ENCODE measurements at regions not wholly inside any gene's neighbourhood (a gene's known extent, or its start where the extent isn't known, plus 50 kb on each side); places are given as distances from the start of the nearest gene placed in this dataset.
"Not testable (repeated sequence)": the region's sequence is repeated elsewhere in the genome, so short reads cannot be mapped to it uniquely, and the experiment has no call there.

GRCh38 chr4:67412153-67412712 lies 133.1 kb downstream of the CENPC start:
- not testable (repeated sequence) for H3K9ac ChIP-seq (ENCODE audit: low read depth, low read length); H3K4me1 ChIP-seq (ENCODE audit: control insufficient read depth, insufficient read depth, low read length); H3K9me3 ChIP-seq (ENCODE audit: control insufficient read depth, insufficient read depth, low read length); H3K36me3 ChIP-seq (ENCODE audit: control insufficient read depth, insufficient read depth, low read length); H3K4me3 ChIP-seq (ENCODE audit: low read depth, low read length); H3K27me3 ChIP-seq (ENCODE audit: control insufficient read depth, insufficient read depth, low read length)

- Histone ChIP-seq H3K27me3 (ENCODE audit: control insufficient read depth, insufficient read depth, low read length) (peaks cover 25% of the 10 kb centered on the region), H3K4me1 (ENCODE audit: control insufficient read depth, insufficient read depth, low read length) (no peaks in the 10 kb centered on the region), H3K9me3 (ENCODE audit: control insufficient read depth, insufficient read depth, low read length) (no peaks in the 10 kb centered on the region), H3K9ac (ENCODE audit: low read depth, low read length) (no peak overlapping the region), H3K4me3 (ENCODE audit: low read depth, low read length) (no peak overlapping the region), H3K36me3 (ENCODE audit: control insufficient read depth, insufficient read depth, low read length) (no peaks in the 10 kb centered on the region)
Observed at GRCh38 chr4:67403342-67403741, 142.0 kb downstream of the CENPC start.

GRCh38 chr4:67401902-67402301 lies 143.4 kb downstream of the CENPC start:
- peaks cover 25% of the 10 kb centered on the region for H3K27me3 ChIP-seq (ENCODE audit: control insufficient read depth, insufficient read depth, low read length)
- H3K4me3 ChIP-seq (ENCODE audit: low read depth, low read length), result no peak overlapping the region
- no peaks in the 10 kb centered on the region for H3K36me3 ChIP-seq (ENCODE audit: control insufficient read depth, insufficient read depth, low read length)
- H3K9me3 ChIP-seq (ENCODE audit: control insufficient read depth, insufficient read depth, low read length), result no peaks in the 10 kb centered on the region
- H3K9ac ChIP-seq (ENCODE audit: low read depth, low read length), result no peak overlapping the region
- H3K4me1 ChIP-seq (ENCODE audit: control insufficient read depth, insufficient read depth, low read length), result no peaks in the 10 kb centered on the region

- no peaks in the 10 kb centered on the region for H3K9me3 ChIP-seq (ENCODE audit: control insufficient read depth, insufficient read depth, low read length)
- no peak overlapping the region for H3K4me3 ChIP-seq (ENCODE audit: low read depth, low read length)
- peaks cover 14% of the 10 kb centered on the region for H3K27me3 ChIP-seq (ENCODE audit: control insufficient read depth, insufficient read depth, low read length)
- no peak overlapping the region for H3K9ac ChIP-seq (ENCODE audit: low read depth, low read length)
- no peaks in the 10 kb centered on the region for H3K4me1 ChIP-seq (ENCODE audit: control insufficient read depth, insufficient read depth, low read length)
- H3K36me3 ChIP-seq (ENCODE audit: control insufficient read depth, insufficient read depth, low read length), result no peaks in the 10 kb centered on the region
Observed at GRCh38 chr4:67397931-67398330, 147.4 kb downstream of the CENPC start.

GRCh38 chr4:67397031-67397430 lies 148.3 kb downstream of the CENPC start:
- H3K4me3 ChIP-seq (ENCODE audit: low read depth, low read length), result no peak overlapping the region
- peaks cover 11% of the 10 kb centered on the region for H3K27me3 ChIP-seq (ENCODE audit: control insufficient read depth, insufficient read depth, low read length)
- no peak overlapping the region for H3K9ac ChIP-seq (ENCODE audit: low read depth, low read length)
- H3K4me1 ChIP-seq (ENCODE audit: control insufficient read depth, insufficient read depth, low read length), result no peaks in the 10 kb centered on the region
- no peaks in the 10 kb centered on the region for H3K9me3 ChIP-seq (ENCODE audit: control insufficient read depth, insufficient read depth, low read length)
- H3K36me3 ChIP-seq (ENCODE audit: control insufficient read depth, insufficient read depth, low read length), result no peaks in the 10 kb centered on the region

- Histone ChIP-seq H3K4me1 (ENCODE audit: control insufficient read depth, insufficient read depth, low read length) (no peaks in the 10 kb centered on the region), H3K9ac (ENCODE audit: low read depth, low read length) (no peak overlapping the region)
Observed at GRCh38 chr4:67396008-67396407, 149.3 kb downstream of the CENPC start.

GRCh38 chr4:67394879-67395278 lies 150.4 kb downstream of the CENPC start:
- H3K36me3 ChIP-seq (ENCODE audit: control insufficient read depth, insufficient read depth, low read length), result no peaks in the 10 kb centered on the region
- no peak overlapping the region for H3K9ac ChIP-seq (ENCODE audit: low read depth, low read length)
- H3K27me3 ChIP-seq (ENCODE audit: control insufficient read depth, insufficient read depth, low read length), result no peaks in the 10 kb centered on the region
- no peak overlapping the region for H3K4me3 ChIP-seq (ENCODE audit: low read depth, low read length)
- H3K9me3 ChIP-seq (ENCODE audit: control insufficient read depth, insufficient read depth, low read length), result no peaks in the 10 kb centered on the region
- H3K4me1 ChIP-seq (ENCODE audit: control insufficient read depth, insufficient read depth, low read length), result no peaks in the 10 kb centered on the region

More at GRCh38 chr4:67396008-67396407, 149.3 kb downstream of the CENPC start:
- Histone ChIP-seq H3K27me3 (ENCODE audit: control insufficient read depth, insufficient read depth, low read length) (peaks cover under 1% of the 10 kb centered on the region), H3K4me3 (ENCODE audit: low read depth, low read length) (no peak overlapping the region), H3K36me3 (ENCODE audit: control insufficient read depth, insufficient read depth, low read length) (no peaks in the 10 kb centered on the region), H3K9me3 (ENCODE audit: control insufficient read depth, insufficient read depth, low read length) (no peaks in the 10 kb centered on the region)

- Histone ChIP-seq H3K4me3 (ENCODE audit: low read depth, low read length) (no peak overlapping the region), H3K4me1 (ENCODE audit: control insufficient read depth, insufficient read depth, low read length) (peaks cover 4% of the 10 kb centered on the region), H3K27me3 (ENCODE audit: control insufficient read depth, insufficient read depth, low read length) (no peaks in the 10 kb centered on the region), H3K9ac (ENCODE audit: low read depth, low read length) (no peak overlapping the region), H3K9me3 (ENCODE audit: control insufficient read depth, insufficient read depth, low read length) (no peaks in the 10 kb centered on the region), H3K36me3 (ENCODE audit: control insufficient read depth, insufficient read depth, low read length) (no peaks in the 10 kb centered on the region)
Observed at GRCh38 chr4:67393699-67394281, 151.5 kb downstream of the CENPC start.

- no peaks in the 10 kb centered on the region for H3K36me3 ChIP-seq (ENCODE audit: control insufficient read depth, insufficient read depth, low read length)
- H3K4me3 ChIP-seq (ENCODE audit: low read depth, low read length), result no peak overlapping the region
- no peak overlapping the region for H3K9ac ChIP-seq (ENCODE audit: low read depth, low read length)
- no peaks in the 10 kb centered on the region for H3K27me3 ChIP-seq (ENCODE audit: control insufficient read depth, insufficient read depth, low read length)
- H3K9me3 ChIP-seq (ENCODE audit: control insufficient read depth, insufficient read depth, low read length), result no peaks in the 10 kb centered on the region
- peaks cover 4% of the 10 kb centered on the region for H3K4me1 ChIP-seq (ENCODE audit: control insufficient read depth, insufficient read depth, low read length)
Observed at GRCh38 chr4:67393007-67393406, 152.3 kb downstream of the CENPC start.

GRCh38 chr4:67381406-67381804 lies 163.9 kb downstream of the CENPC start:
- H3K4me3 ChIP-seq (ENCODE audit: low read depth, low read length); H3K36me3 ChIP-seq (ENCODE audit: control insufficient read depth, insufficient read depth, low read length); H3K4me1 ChIP-seq (ENCODE audit: control insufficient read depth, insufficient read depth, low read length); H3K9ac ChIP-seq (ENCODE audit: low read depth, low read length); H3K27me3 ChIP-seq (ENCODE audit: control insufficient read depth, insufficient read depth, low read length); H3K9me3 ChIP-seq (ENCODE audit: control insufficient read depth, insufficient read depth, low read length): not testable (repeated sequence)

- not testable (repeated sequence) for H3K36me3 ChIP-seq (ENCODE audit: control insufficient read depth, insufficient read depth, low read length); H3K9me3 ChIP-seq (ENCODE audit: control insufficient read depth, insufficient read depth, low read length); H3K27me3 ChIP-seq (ENCODE audit: control insufficient read depth, insufficient read depth, low read length); H3K9ac ChIP-seq (ENCODE audit: low read depth, low read length); H3K4me1 ChIP-seq (ENCODE audit: control insufficient read depth, insufficient read depth, low read length); H3K4me3 ChIP-seq (ENCODE audit: low read depth, low read length)
Observed at GRCh38 chr4:67380702-67381405, 164.4 kb downstream of the CENPC start.

GRCh38 chr4:67380154-67380553 lies 165.1 kb downstream of the CENPC start:
- no peaks in the 10 kb centered on the region for H3K4me1 ChIP-seq (ENCODE audit: control insufficient read depth, insufficient read depth, low read length)
- no peaks in the 10 kb centered on the region for H3K36me3 ChIP-seq (ENCODE audit: control insufficient read depth, insufficient read depth, low read length)
- H3K27me3 ChIP-seq (ENCODE audit: control insufficient read depth, insufficient read depth, low read length), result no peaks in the 10 kb centered on the region
- no peak overlapping the region for H3K9ac ChIP-seq (ENCODE audit: low read depth, low read length)
- no peak overlapping the region for H3K4me3 ChIP-seq (ENCODE audit: low read depth, low read length)
- H3K9me3 ChIP-seq (ENCODE audit: control insufficient read depth, insufficient read depth, low read length), result no peaks in the 10 kb centered on the region

Data from iPS-15b (cell line).